ENCODE measurements at regions not wholly inside any gene's neighbourhood (a gene's known extent, or its start where the extent isn't known, plus 50 kb on each side); places are given as distances from the start of the nearest gene placed in this dataset.

GRCh38 chr5:6090079-6090654, 288.2 kb downstream of the MED10 start:
- ChIA-PET POLR2A (ENCODE audit: unreplicated experiment) (no interaction called here), CTCF (no interaction called here)
- H3K4me2 ChIP-seq (ENCODE audit: low read length): no peak overlapping the region
- no peaks in the 10 kb centered on the region for H3K9me2 ChIP-seq (replicated peaks; ENCODE audit: low read length)
- no peaks in the 10 kb centered on the region for H3K79me2 ChIP-seq (ENCODE audit: low read length)
- H3K36me3 ChIP-seq (ENCODE audit: low read depth, low read length): no peaks in the 10 kb centered on the region
- DNase-seq (no peak), ATAC-seq (no peak)
- intact Hi-C loops (cut with micrococcal nuclease): no loop called here
- no peaks in the 10 kb centered on the region for H4K20me1 ChIP-seq (ENCODE audit: low read length)
- H3F3A ChIP-seq (ENCODE audit: low read length, unreplicated experiment): no peaks in the 10 kb centered on the region
- H3K27me3 ChIP-seq (ENCODE audit: low read length): no peaks in the 10 kb centered on the region
- peaks cover 25% of the 10 kb centered on the region for H3K4me1 ChIP-seq (ENCODE audit: insufficient read depth, low read length)
- TF ChIP-seq EZH2phosphoT487 (IDR thresholded peaks at IDR 0.05; ENCODE audit: borderline replicate concordance, low read length) (no peak), CTCF (conservative IDR thresholded peaks at IDR 0.05; ENCODE audit: low read depth, low read length) (no peak), EZH2 (IDR thresholded peaks at IDR 0.05; ENCODE audit: low read length, unreplicated experiment) (no peak)
- H2AFZ ChIP-seq (ENCODE audit: low read length): no peak overlapping the region
- H3K9ac ChIP-seq (ENCODE audit: low read length): no peak overlapping the region
- no peaks in the 10 kb centered on the region for H3K9me3 ChIP-seq (ENCODE audit: low read length)
- H3K27ac ChIP-seq (ENCODE audit: low read length): no peak overlapping the region
- no peak overlapping the region for H3K4me3 ChIP-seq (ENCODE audit: low read length)
- BruUV-seq (replicated peaks): no TSS peak

DNA sequence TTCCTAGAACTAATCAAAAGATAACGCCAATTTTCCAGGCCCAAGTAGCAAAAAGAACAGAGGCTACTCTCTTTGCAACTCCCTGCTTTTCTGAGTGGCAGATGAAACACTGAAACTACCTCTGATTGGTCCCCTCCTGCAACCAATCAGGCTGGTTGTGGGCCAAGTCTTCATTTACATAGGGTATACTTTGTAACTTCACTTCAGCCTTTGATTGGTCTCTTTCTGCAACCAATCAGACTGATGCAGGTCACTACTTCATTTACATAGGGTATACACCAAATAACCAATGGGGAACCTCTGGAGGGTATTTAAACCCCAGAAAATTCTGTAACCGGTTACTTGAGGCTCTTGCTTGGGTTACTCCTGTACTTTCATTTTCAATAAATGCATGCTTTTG, 289.6 kb downstream of the MED10 start:
- DNase-seq (no peak), ATAC-seq (no peak)
- no TSS peak for BruUV-seq (replicated peaks)
- TF ChIP-seq CTCF (conservative IDR thresholded peaks at IDR 0.05; ENCODE audit: low read depth, low read length): no peak
- no peak for TF ChIP-seq EZH2phosphoT487 (IDR thresholded peaks at IDR 0.05; ENCODE audit: borderline replicate concordance, low read length)
- no peak for TF ChIP-seq EZH2 (IDR thresholded peaks at IDR 0.05; ENCODE audit: low read length, unreplicated experiment)
- H3K27ac ChIP-seq (ENCODE audit: low read length): no peak overlapping the region
- intact Hi-C loops (cut with micrococcal nuclease): no loop called here
- H3K9me2 ChIP-seq (replicated peaks; ENCODE audit: low read length): no peaks in the 10 kb centered on the region
- no peaks in the 10 kb centered on the region for H3K9me3 ChIP-seq (ENCODE audit: low read length)
- no peaks in the 10 kb centered on the region for H3K27me3 ChIP-seq (ENCODE audit: low read length)
- H3K4me3 ChIP-seq (ENCODE audit: low read length): no peak overlapping the region
- ChIA-PET POLR2A (ENCODE audit: unreplicated experiment) (no interaction called here), CTCF (no interaction called here)
- no peaks in the 10 kb centered on the region for H3F3A ChIP-seq (ENCODE audit: low read length, unreplicated experiment)
- no peaks in the 10 kb centered on the region for H3K79me2 ChIP-seq (ENCODE audit: low read length)
- peaks cover 39% of the 10 kb centered on the region for H3K4me1 ChIP-seq (ENCODE audit: insufficient read depth, low read length)
- no peak overlapping the region for H3K4me2 ChIP-seq (ENCODE audit: low read length)
- H2AFZ ChIP-seq (ENCODE audit: low read length): no peak overlapping the region
- H4K20me1 ChIP-seq (ENCODE audit: low read length): no peaks in the 10 kb centered on the region
- H3K36me3 ChIP-seq (ENCODE audit: low read depth, low read length): no peaks in the 10 kb centered on the region
- H3K9ac ChIP-seq (ENCODE audit: low read length): no peak overlapping the region

- BruUV-seq (replicated peaks): no TSS peak
- DNase-seq: no peak
- CTCF ChIA-PET: no interaction called here
Observed at GRCh38 chr5:6087576-6087975, 290.8 kb downstream of the MED10 start.

More at GRCh38 chr5:6087576-6087975, 290.8 kb downstream of the MED10 start:
- ATAC-seq: no peak
- Histone ChIP-seq H3K4me1 (ENCODE audit: insufficient read depth, low read length) (peaks cover 51% of the 10 kb centered on the region), H3K27ac (ENCODE audit: low read length) (no peak overlapping the region), H3K27me3 (ENCODE audit: low read length) (no peaks in the 10 kb centered on the region), H3K79me2 (ENCODE audit: low read length) (no peaks in the 10 kb centered on the region), H3K4me3 (ENCODE audit: low read length) (no peak overlapping the region), H3K9me2 (replicated peaks; ENCODE audit: low read length) (no peaks in the 10 kb centered on the region), H4K20me1 (ENCODE audit: low read length) (no peaks in the 10 kb centered on the region), H3K9ac (ENCODE audit: low read length) (no peak overlapping the region), H3K36me3 (ENCODE audit: low read depth, low read length) (no peaks in the 10 kb centered on the region), H3K4me2 (ENCODE audit: low read length) (no peak overlapping the region), H2AFZ (ENCODE audit: low read length) (no peak overlapping the region), H3K9me3 (ENCODE audit: low read length) (no peaks in the 10 kb centered on the region), H3F3A (ENCODE audit: low read length, unreplicated experiment) (peaks cover under 1% of the 10 kb centered on the region)
- POLR2A ChIA-PET (ENCODE audit: unreplicated experiment): no interaction called here
- intact Hi-C loops (cut with micrococcal nuclease): no loop called here
- no peak for TF ChIP-seq EZH2 (IDR thresholded peaks at IDR 0.05; ENCODE audit: low read length, unreplicated experiment)

Measured in PC-3 (cell line).